HG03565 (cell line): ENCODE measurements at regions not wholly inside any gene's neighbourhood (a gene's known extent, or its start where the extent isn't known, plus 50 kb on each side); places are given as distances from the start of the nearest gene placed in this dataset.

Experiments
- ATAC-seq: cut with Tn5 transposase; IDR thresholded peaks from one replicate; pipeline ENCODE4 v1.9.1; 2021; ENCODE audit warnings: mild to moderate bottlenecking, moderate library complexity; ENCODE audit not compliant: unreplicated experiment

GRCh38 chr9:107731115-107731762 lies 241.7 kb upstream of the KLF4 start:
- ATAC-seq: no peak

- ATAC-seq: no peak
These were observed 241.1 kb upstream of the KLF4 start for GRCh38 chr9:107730666-107731065.

GRCh38 chr9:107727086-107727780 lies 237.7 kb upstream of the KLF4 start:
- no peak for ATAC-seq

GRCh38 chr9:107723015-107723414 lies 233.4 kb upstream of the KLF4 start:
- no peak for ATAC-seq

GRCh38 chr9:107721705-107722245 lies 232.2 kb upstream of the KLF4 start:
- no peak for ATAC-seq

GRCh38 chr9:107720501-107720900 lies 230.9 kb upstream of the KLF4 start:
- ATAC-seq: no peak

- no peak for ATAC-seq
These were observed 228.2 kb upstream of the KLF4 start for GRCh38 chr9:107717529-107718314.

- no peak for ATAC-seq
These were observed 226.2 kb upstream of the KLF4 start for GRCh38 chr9:107715740-107716139.

- no peak for ATAC-seq
These were observed 223.9 kb upstream of the KLF4 start for GRCh38 chr9:107713470-107713869.

- ATAC-seq: no peak
These were observed 222.8 kb upstream of the KLF4 start for GRCh38 chr9:107712390-107712789.

- ATAC-seq: no peak
These were observed 222.0 kb upstream of the KLF4 start for GRCh38 chr9:107711542-107711941.

GRCh38 chr9:107710953-107711352 lies 221.4 kb upstream of the KLF4 start:
- no peak for ATAC-seq

- no peak for ATAC-seq
These were observed 221.0 kb upstream of the KLF4 start for GRCh38 chr9:107710546-107710945.

GRCh38 chr9:107708791-107709190 lies 219.2 kb upstream of the KLF4 start:
- no peak for ATAC-seq

GRCh38 chr9:107707915-107708441 lies 218.4 kb upstream of the KLF4 start:
- ATAC-seq: no peak

GRCh38 chr9:107707428-107707837 lies 217.9 kb upstream of the KLF4 start:
- ATAC-seq: no peak

GRCh38 chr9:107706701-107707427 lies 217.3 kb upstream of the KLF4 start:
- no peak for ATAC-seq

- ATAC-seq: no peak
These were observed 216.0 kb upstream of the KLF4 start for GRCh38 chr9:107705521-107705920.

GRCh38 chr9:107704774-107705173 lies 215.2 kb upstream of the KLF4 start:
- ATAC-seq: no peak

GRCh38 chr9:107703651-107704050 lies 214.1 kb upstream of the KLF4 start:
- no peak for ATAC-seq

- no peak for ATAC-seq
These were observed 211.3 kb upstream of the KLF4 start for GRCh38 chr9:107700847-107701246.
